Colonic mucosa (tissue), 4 donors: ENCODE measurements at regions not wholly inside any gene's neighbourhood (a gene's known extent, or its start where the extent isn't known, plus 50 kb on each side); places are given as distances from the start of the nearest gene placed in this dataset.

Source experiments
- DNase-seq: peaks from one replicate; pipeline ENCODE4 v3.0.0-alpha.2; 2020
- H3K27ac ChIP-seq: fragments of 200-600 bp; one replicate; pipeline ENCODE4 v1.8.0; 2021
- H3K27me3 ChIP-seq: fragments of 200-600 bp; one replicate; pipeline ENCODE4 v1.8.0; 2021
- H3K36me3 ChIP-seq: fragments of 200-600 bp; one replicate; pipeline ENCODE4 v1.8.0; 2021
- H3K4me1 ChIP-seq: fragments of 200-600 bp; one replicate; pipeline ENCODE4 v1.8.0; 2021; ENCODE audit warnings: mild to moderate bottlenecking
- H3K4me3 ChIP-seq: fragments of 200-600 bp; one replicate; pipeline ENCODE4 v1.8.0; 2021
- H3K9ac ChIP-seq, 2 donors: one replicate each; pipeline ENCODE4 v1.7.0; 2013; ENCODE audit warnings: control low read depth in 2 of 2, low read depth in 2 of 2, low read length in 2 of 2
- H3K9me3 ChIP-seq: fragments of 200-600 bp; one replicate; pipeline ENCODE4 v1.8.0; 2021
- intact Hi-C: fragments of 100-400 bp; cut with DNase I; formaldehyde crosslinking; loops from one replicate; pipeline ENCODE4 v1.14.1; 2022
- TF ChIP-seq, protein P1 (sequence below): fragments of 200-600 bp; IDR thresholded peaks from one replicate; pipeline ENCODE4 v1.8.0; 2022; ENCODE audit warnings: antibody characterized with exemption, mild to moderate bottlenecking
- donor health status: healthy.
- donor health status: DM: no; HTN: no; CAD: no.
- donor health status: DM: no; HTN: no; CAD: no.

DNA sequence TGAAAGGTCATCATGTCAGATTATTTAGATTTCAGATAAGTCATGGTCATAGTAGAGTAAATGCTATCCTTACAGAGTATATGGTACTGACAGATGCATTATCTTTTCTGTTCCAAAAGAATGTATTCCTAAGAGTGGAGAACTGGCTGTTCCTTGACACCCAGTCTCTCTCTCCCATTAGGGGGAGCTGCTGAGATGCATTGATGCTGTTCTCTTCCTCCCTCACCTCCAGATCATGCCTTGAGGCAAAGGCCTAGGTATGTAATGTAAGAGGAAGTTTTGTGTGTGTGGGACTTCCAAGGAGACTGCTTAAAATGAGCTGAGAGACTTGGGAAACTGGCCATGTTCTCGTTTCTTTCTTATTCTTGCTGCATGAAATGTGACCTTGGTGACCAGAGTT lies 979.5 kb upstream of the CELF4 start:
- no peaks in the 10 kb centered on the region for H3K36me3 ChIP-seq
- intact Hi-C loops = no loop called here
- DNase-seq = no peak

DNA sequence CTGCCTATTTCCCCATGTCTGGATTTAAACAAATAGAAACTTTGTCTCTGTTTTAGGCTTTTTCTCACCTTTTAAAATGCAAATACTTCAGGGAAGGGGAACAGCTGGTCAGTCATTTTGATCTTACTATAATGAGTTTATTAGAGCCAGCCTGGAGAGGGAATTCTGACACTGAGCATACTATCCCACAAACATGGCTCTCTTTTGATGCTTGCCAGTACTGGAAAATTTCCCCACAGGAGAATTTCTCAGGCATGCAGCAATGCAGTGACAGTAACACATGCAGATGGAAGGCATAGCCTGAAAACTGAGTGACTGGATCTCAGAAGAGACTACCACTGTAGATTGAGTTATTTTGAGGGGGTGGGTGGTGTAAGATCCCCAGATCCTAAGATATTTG lies 974.3 kb upstream of the CELF4 start:
- H3K27ac ChIP-seq = no peak overlapping the region
- no peak overlapping the region for H3K9ac ChIP-seq
- no peaks in the 10 kb centered on the region for H3K27me3 ChIP-seq
- TF ChIP-seq, protein P1, sequence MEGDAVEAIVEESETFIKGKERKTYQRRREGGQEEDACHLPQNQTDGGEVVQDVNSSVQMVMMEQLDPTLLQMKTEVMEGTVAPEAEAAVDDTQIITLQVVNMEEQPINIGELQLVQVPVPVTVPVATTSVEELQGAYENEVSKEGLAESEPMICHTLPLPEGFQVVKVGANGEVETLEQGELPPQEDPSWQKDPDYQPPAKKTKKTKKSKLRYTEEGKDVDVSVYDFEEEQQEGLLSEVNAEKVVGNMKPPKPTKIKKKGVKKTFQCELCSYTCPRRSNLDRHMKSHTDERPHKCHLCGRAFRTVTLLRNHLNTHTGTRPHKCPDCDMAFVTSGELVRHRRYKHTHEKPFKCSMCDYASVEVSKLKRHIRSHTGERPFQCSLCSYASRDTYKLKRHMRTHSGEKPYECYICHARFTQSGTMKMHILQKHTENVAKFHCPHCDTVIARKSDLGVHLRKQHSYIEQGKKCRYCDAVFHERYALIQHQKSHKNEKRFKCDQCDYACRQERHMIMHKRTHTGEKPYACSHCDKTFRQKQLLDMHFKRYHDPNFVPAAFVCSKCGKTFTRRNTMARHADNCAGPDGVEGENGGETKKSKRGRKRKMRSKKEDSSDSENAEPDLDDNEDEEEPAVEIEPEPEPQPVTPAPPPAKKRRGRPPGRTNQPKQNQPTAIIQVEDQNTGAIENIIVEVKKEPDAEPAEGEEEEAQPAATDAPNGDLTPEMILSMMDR = no peak
- DNase-seq = no peak
- no peak overlapping the region for H3K4me3 ChIP-seq
- no peaks in the 10 kb centered on the region for H3K4me1 ChIP-seq
- no peaks in the 10 kb centered on the region for H3K36me3 ChIP-seq
- no peaks in the 10 kb centered on the region for H3K9me3 ChIP-seq
- intact Hi-C loops = no loop called here

More for the DNA sequence above, 979.5 kb upstream of the CELF4 start:
- H3K9me3 ChIP-seq = no peaks in the 10 kb centered on the region
- H3K27me3 ChIP-seq = no peaks in the 10 kb centered on the region
- no peak overlapping the region for H3K27ac ChIP-seq
- no peaks in the 10 kb centered on the region for H3K4me1 ChIP-seq
- no peak overlapping the region for H3K9ac ChIP-seq
- H3K4me3 ChIP-seq = no peak overlapping the region
- TF ChIP-seq, protein P1 = no peak

DNA sequence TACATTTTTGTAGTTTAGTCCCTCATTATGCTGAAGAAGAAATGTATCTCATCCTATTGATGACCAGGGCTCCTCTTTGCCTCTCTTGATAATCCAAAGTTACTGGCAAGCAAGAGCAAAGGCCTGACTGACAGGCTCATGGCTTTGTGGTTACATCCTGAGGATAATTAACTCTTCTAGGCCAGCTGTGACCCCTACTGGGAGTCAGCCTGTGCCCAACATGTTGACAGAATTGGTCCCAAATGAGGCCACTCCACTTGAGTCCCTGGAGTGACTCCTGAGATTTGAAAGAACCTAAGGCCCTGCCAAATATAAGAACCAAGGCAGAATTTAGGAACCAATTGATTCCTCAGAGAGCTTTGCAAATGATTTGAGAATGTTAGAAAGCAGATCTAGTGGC lies 973.8 kb upstream of the CELF4 start:
- no peaks in the 10 kb centered on the region for H3K36me3 ChIP-seq
- no peaks in the 10 kb centered on the region for H3K27me3 ChIP-seq
- no peaks in the 10 kb centered on the region for H3K4me1 ChIP-seq
- DNase-seq = no peak
- H3K27ac ChIP-seq = no peak overlapping the region
- intact Hi-C loops = no loop called here
- TF ChIP-seq, protein P1 = no peak
- H3K9me3 ChIP-seq = no peaks in the 10 kb centered on the region
- H3K9ac ChIP-seq = no peak overlapping the region
- no peak overlapping the region for H3K4me3 ChIP-seq

DNA sequence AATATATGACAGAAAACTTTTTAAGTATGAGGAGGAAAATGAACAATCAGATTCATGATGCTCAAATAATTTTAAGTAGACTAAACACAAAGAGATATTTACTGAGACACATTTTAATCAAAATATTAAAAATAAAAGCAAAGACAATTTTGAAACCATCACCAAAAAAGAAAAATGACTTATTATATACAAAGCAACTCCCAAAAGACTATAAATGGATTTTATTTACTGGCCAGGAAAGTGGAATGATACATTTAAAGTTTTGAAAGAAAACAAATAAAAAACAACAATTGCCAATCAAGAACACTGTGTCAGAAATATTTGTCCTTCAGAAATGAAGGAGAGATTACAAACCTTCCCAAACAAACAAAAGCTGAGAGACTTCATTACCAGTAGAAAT lies 968.5 kb upstream of the CELF4 start:
- Histone ChIP-seq H3K4me1 (no peaks in the 10 kb centered on the region), H3K36me3 (no peaks in the 10 kb centered on the region), H3K9me3 (no peaks in the 10 kb centered on the region), H3K27me3 (no peaks in the 10 kb centered on the region), H3K9ac (no peak overlapping the region), H3K27ac (no peak overlapping the region), H3K4me3 (no peak overlapping the region)
- TF ChIP-seq, protein P1 = no peak
- no peak for DNase-seq
- intact Hi-C loops = no loop called here

DNA sequence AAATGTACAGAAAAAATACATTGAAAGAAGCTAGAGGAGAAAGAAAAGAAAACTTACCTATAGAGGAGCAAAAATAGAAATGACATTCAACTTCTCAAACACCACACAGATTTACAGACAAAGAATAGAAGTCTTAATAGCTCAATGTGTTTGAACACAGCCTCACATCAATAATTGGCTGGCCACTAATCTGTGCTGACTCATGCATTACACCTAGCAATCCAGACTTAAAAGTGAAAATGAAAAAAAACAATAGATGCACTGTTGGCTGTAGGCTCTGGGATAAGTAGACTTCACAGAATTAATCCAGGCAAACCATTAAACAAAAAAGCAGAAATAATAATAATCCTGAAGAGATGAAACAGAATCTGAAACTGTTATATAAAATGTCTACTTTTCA lies 961.3 kb upstream of the CELF4 start:
- intact Hi-C loops = no loop called here
- Histone ChIP-seq H3K9ac (no peak overlapping the region), H3K36me3 (no peaks in the 10 kb centered on the region), H3K27ac (no peak overlapping the region), H3K4me1 (no peaks in the 10 kb centered on the region), H3K27me3 (no peaks in the 10 kb centered on the region), H3K4me3 (no peak overlapping the region), H3K9me3 (no peaks in the 10 kb centered on the region)
- TF ChIP-seq, protein P1 = no peak
- DNase-seq = no peak

DNA sequence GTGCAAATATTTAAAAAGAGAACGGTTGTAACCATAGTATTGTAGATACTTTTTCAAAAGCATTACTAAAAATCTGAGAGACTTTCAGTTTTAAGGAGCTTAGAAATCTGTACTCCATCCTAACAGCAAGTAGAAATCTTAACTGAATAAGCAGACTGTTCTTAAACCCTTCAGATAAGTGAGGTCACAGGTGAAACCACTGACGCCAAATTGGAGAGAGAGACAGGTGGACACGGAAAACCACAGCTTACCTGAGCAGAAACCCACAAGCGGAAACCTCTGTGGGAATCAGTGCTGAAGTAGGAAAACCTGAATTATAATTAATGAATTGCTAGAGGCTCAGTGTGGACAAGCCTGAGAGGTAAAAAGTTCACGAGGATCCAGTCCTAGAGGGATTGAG lies 959.4 kb upstream of the CELF4 start:
- intact Hi-C loops = no loop called here

More for the DNA sequence above, 959.4 kb upstream of the CELF4 start:
- H3K27ac ChIP-seq = no peak overlapping the region
- H3K4me1 ChIP-seq = no peaks in the 10 kb centered on the region
- H3K27me3 ChIP-seq = no peaks in the 10 kb centered on the region
- no peak for DNase-seq
- no peak overlapping the region for H3K4me3 ChIP-seq
- no peaks in the 10 kb centered on the region for H3K36me3 ChIP-seq
- TF ChIP-seq, protein P1 = no peak
- no peak overlapping the region for H3K9ac ChIP-seq
- no peaks in the 10 kb centered on the region for H3K9me3 ChIP-seq
